HTR-8/SVneo (cell line): ENCODE measurements at regions not wholly inside any gene's neighbourhood (a gene's known extent, or its start where the extent isn't known, plus 50 kb on each side); places are given as distances from the start of the nearest gene placed in this dataset.
"Not testable (repeated sequence)": the region's sequence is repeated elsewhere in the genome, so short reads cannot be mapped to it uniquely, and the experiment has no call there.

Experiments
- DNase-seq: peaks from one replicate; pipeline ENCODE4 v3.0.0; 2011; ENCODE audit warnings: low spot score, mixed read lengths; ENCODE audit not compliant: insufficient read length
- FAIRE-seq: peaks from 2 replicates; lab custom pipeline; 2011; peaks lifted over from hg19 to GRCh38; lab: Jason Lieb, UNC

DNA sequence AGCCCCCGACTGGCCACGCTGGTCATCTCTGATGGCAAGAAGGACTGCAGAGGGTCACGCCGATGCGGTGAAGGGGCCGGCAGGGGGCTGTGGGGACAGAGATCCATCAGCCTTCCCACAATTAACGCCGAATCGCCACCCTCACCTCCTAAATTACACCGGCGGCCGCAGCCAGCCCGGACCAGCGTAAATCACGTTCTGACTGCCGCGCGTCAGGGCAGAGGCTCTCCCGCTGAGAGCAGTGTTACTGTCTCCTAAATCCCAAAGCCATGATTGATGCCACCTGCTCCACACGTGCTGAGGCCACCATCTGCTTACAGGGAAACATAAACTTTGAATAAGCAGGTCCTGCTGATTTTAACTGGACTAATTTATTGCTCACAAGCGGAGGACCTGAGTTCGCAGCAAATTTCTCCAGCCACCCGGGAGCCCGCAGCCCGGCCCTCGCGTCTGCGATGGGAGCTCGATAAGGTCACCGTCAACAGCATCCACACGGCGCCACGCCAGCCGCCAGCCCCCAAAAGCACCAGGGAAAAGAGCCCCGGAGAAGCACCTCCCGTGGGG, 127.3 kb upstream of the NKX1-1 start:
- DNase-seq (no peak), FAIRE-seq (no peak)

DNA sequence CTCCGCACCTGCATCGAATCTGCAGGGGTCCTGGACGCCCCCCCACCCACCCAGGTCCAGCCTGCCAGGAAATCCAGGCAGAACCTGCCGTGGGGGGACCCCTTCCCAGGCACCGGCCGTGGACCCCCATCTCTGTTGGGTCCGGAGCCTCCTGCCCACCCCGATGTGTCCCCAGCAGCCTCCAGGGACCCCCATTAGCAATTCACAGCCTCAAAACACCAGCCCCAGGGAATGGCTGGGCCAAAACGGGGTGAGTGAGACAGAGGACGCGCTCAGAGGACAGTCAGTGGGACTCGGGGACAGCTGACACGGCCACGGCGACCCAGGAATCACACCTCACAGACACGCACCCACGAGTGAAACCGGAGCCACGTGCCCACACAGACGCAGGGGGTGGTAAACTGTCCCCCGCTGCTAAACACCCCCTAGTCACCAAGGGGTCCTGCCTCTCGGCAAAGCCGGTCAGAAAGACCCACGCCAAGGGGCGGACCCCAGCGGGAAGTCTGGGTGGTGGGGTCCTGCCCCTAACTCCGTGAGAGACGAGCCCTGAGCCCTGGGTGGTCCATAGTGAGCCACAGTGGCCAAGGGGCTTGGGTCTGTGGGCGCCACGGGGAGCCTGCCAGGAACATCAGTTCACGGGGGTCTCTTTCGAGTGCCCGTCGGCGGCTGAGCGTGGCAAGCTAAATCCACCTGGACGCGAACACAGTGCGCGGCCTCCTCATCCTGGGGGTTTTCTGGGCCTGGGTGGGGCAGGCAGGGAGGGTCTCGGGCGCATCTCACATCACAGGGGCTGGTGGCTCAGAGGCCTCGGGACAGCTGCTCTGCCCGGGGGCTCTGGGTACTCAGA, 126.5 kb upstream of the NKX1-1 start:
- no peak for FAIRE-seq

DNA sequence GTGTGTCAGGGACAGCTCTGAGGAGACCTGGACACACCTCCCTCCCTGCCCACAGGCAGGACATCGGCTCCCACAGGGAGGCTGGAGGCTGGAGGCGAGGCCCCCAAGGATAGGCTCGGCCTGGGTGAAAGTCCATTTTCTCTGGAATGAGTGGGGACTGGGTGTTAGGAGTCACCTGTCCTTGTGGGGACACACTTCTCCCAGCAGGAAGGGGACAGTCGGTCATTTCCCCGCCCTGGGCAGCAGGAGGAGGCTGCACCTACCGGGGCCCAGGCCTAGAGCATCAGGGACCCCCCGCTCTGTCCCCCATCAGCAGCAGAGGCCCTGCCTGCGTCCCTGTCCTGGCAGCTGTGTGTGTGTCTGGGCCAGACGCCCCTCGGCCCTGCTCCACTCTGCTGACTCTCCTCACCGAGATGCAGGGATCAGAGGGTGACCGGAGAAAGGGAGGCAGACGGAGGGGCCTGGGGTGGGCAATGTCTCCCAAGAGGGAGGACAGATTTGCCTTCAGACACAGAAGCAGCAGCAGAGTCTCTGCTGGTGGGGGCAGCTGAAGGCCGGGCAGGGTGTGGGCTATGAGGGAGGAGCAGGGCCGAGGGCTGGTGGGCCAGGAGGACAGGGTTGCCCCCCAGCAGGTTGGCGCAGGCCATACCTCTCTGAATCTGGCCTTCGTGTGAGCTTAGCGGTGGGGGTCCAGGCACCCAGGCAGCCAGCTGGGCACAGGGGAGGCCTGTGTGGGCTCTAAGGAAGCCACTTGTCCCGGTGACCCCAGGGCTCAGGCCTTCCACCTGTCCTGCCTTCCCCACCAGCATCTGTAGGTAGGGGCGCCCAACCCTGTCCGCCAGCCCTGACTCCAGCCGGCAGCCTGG, 125.7 kb upstream of the NKX1-1 start:
- no peak for DNase-seq
- no peak for FAIRE-seq

More for the DNA sequence above, 126.5 kb upstream of the NKX1-1 start:
- DNase-seq: no peak

DNA sequence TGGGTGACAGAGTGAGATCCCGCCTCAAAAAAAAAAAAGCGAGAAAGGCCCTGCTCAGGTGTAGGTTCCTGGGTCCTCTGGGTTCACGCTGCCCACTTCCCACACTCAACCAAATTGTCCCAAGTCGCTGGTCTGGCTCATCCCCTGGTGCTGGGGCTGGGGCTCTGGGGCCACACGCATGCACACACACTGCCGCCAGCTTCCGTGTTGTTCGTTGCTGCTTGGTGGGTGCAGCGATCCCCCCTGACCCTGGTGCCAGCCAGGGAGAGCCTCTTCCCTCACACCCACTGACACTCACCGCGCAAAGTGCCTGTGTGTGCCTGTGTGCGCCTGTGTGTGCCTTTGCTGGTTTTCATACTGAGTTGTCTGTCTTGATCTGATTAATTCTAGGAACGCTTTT, 124.1 kb upstream of the NKX1-1 start:
- DNase-seq (no peak), FAIRE-seq (no peak)

DNA sequence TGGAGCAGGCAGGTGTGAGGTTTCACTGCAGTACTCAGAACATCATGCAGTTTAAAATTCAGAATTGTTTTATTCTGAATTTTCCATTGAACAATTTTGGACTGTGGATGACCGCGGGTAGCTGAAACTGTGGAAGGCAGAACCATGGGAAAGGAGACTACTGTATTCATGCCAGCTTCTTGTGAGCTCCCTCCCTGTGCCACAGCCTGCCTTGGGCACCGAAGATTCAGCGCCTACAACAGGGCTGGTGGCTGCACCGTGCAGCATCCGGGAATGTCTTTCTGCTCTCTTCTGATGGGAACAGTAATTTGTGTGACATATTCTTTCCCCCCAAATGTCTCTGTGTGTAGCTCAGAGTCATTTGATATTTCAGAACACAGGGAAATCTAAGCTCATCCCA, 118.5 kb upstream of the NKX1-1 start:
- DNase-seq (no peak), FAIRE-seq (no peak)

DNA sequence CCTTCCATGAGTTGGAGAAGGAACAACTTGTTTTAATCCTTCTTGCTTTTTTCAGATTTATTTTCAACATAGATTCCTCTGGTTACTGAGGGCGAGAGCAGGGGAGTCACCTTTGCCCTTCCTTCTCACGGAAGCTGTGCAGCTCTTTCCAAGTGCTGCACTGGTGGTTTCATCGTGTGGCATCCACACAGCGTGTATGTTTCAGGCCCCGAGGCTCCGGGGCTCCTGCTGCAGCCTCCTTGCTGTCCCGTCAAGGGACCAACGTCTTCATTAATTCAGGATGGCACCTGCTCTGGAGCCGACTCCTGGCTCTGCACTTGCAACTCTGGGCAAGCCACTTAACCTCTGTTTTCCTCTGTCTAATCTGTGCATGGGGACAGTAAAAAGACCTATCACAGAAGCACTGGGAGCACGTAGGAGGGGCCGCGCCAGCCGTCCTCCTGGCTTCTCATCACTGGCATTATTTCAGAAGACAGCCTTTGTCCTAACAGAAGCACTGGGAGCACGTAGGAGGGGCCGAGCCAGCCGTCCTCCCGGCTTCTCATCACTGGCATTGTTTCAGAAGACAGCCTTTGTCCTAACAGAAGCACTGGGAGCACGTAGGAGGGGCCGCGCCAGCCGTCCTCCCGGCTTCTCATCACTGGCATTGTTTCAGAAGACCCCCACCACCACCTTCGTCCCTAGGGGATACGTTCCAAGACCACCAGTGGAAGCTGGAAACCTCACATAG, 117.8 kb upstream of the NKX1-1 start:
- FAIRE-seq: no peak
- no peak for DNase-seq

DNA sequence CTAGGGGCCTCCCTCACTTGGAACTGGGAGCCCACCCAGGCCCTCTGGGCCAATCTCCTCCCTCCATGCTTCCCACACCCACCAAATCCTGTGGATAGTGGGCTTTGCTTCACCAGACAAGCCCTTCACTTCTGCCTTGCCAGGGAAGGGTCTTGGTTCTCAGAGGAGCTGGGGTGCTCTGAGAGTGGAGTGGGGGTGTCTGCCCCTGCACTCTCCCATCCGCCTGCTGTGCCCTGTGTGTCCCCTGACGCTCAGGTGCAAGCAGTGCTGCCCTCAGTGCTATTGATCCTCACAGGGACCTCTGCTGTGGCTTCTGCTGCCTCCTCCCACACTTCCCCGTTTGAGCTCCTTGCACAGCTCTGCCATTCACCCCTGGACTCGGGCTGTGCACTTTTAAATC, 117.3 kb upstream of the NKX1-1 start:
- no peak for FAIRE-seq
- DNase-seq: no peak

DNA sequence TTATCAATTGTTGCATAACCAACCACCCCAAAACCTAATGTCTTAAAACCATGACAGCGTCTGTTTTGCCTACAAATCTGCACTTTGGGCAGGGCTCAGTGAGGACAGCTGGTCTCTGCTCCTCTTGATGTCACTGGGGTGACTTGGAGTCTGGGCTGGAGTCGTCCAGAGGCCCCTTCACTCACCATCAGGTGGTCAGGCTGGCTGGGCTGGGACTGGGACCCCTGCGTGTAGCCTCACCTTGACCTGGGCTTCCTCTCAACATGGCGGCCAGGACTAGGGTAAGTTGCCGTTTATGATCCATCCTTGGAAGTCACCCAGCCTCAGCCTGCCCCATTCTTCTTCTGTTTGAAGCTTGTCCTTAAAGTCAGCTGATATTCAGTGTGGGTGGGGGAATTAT, 116.8 kb upstream of the NKX1-1 start:
- FAIRE-seq (no peak), DNase-seq (no peak)

DNA sequence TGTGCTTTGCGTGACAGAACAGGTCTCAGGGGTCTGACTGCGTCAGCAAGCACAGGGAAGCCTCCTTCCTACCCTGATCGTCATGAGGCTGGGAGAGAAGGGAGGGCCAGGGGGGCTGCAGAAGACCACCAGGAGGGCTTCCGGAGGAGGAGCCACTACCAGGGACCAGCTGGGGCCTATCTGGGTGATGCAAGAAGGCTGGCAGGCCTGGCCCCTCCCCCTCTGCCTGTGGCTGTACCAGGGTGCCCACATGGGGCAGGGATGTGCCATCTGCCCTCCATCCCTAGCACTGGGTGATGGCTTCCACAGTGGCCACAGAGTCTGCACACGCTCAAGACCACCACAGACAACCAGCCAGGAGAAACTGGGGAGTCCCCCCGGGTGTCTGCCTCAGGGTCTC, 116.4 kb upstream of the NKX1-1 start:
- no peak for FAIRE-seq
- DNase-seq: no peak

DNA sequence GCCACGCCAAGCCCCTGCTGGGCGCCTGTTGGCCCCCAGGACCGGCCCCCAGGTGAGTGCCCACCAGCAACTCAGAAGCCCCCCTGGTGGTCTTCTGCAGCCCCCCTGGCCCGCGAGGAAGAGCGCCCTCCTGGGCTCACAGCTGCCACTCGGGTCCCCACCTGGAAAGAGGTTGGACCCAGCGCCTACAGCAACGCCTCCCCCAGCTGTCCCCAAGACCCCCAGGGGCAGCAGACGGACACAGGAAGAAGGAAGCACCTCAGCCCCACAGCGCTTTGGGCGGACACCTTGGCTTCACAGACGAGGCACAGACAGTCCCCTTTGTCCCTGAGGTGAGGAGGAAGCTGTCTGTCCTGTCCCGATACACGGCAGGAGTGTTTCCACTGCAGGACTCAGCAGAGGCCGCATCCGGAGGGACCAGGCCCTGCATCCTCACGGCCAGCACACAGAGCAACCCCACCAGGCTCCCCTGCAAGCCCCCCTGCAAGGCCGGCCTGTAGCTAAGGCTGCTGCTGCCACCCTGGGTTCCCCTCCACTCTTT, 115.6 kb upstream of the NKX1-1 start:
- FAIRE-seq: no peak
- DNase-seq: no peak

DNA sequence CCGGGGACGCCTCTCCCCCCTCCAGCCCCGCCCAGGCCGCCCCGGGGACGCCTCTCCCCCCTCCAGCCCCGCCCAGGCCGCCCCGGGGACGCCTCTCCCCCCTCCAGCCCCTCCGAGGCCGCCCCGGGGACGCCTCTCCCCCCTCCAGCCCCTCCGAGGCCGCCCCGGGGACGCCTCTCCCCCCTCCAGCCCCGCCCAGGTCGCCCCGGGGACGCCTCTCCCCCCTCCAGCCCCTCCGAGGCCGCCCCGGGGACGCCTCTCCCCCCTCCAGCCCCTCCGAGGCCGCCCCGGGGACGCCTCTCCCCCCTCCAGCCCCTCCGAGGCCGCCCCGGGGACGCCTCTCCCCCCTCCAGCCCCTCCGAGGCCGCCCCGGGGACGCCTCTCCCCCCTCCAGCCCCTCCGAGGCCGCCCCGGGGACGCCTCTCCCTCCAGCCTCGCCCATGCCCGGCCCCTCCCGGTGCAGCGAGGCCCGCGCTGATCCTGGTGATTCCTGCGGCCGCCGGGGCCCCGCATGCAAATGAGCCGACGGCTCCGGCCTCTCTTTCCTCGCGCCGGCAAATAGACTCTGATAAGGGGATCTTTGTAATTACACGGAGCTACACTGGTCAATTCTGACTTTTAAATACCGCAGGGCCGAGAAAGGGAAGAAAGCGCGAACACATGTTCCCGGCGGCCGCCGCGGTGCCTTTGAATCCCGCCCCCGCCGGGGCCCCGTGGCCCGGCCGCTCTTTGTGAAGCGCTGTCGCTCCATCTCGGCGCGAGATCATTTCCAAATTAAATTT, 114.7 kb upstream of the NKX1-1 start:
- not testable (repeated sequence) for DNase-seq, FAIRE-seq

DNA sequence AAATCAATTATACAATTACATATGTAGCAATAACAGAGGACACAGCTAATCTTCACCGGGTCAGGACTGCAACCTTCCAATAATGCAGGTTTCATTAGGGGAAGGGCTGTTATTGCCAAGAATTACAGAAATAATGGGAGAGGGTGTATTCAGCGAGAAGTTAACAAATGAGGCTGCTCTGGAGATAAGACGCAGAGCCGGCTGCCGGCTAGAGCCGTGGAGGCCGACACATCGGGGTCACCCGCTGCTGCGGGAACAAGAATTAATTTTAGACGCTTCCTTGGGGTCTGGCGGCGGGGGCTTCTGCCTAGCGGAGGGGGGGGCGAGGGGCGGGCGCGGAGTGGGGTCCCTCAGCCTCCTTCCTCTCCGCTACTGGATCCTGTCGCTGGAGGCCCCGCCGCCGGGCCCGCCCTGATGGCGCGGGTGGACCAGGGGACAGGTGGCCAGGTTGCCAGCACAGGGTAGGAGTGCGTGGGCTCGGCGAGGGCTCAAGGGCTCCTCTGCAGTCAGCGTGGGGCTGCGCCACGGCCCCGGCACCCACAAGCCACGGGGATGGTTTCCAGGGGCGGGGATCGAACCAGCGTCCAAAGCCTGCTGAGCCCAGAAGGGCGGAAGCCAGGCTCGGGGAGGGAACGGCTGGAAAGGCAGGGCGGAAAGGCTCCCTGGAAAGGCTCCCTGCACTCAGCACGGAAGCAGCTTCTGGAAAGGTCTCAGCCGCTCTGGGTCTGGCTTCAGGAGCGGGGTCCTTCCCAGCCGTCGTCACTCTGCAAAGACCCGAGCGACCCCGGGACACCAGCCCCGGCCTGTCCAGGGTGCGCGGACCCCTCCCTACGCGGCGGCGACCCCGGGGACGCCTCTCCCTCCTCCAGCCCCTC, 113.8 kb upstream of the NKX1-1 start:
- no peak for FAIRE-seq
- no peak for DNase-seq

DNA sequence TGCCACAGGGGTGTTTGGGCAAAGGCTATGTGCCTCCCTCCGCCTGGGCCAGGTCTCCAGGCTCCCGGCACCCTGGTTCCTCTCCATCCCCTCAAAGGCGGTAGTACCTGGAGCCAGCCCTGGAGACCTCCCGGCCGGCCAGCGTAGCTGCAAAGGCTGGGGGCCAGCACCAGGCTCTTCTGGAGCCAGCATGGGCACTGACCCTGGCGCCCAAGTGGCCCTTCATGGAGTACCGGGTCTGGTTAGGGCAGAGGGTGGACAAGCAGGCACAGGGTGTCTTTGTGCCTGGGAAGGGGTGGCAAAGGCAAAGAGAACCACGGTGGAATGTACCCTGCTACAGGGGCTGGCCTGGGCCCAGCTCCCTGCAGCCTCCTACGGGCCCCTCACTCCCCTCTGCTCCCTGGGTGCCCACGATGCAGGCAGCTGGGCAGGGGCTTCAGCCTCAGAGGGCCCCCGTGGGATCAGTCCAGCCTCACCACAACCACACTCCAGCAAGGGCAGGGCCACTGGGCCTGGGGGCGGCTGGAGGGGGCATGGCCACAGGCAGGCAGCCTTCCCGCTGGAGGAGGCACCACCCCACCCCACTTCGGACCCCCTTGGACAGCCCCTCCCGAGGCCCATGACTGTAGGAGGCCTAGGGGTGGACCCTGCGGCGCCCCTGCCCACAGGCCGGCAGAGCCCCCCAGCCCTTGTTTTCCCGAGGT, 112.9 kb upstream of the NKX1-1 start:
- DNase-seq (no peak), FAIRE-seq (no peak)

DNA sequence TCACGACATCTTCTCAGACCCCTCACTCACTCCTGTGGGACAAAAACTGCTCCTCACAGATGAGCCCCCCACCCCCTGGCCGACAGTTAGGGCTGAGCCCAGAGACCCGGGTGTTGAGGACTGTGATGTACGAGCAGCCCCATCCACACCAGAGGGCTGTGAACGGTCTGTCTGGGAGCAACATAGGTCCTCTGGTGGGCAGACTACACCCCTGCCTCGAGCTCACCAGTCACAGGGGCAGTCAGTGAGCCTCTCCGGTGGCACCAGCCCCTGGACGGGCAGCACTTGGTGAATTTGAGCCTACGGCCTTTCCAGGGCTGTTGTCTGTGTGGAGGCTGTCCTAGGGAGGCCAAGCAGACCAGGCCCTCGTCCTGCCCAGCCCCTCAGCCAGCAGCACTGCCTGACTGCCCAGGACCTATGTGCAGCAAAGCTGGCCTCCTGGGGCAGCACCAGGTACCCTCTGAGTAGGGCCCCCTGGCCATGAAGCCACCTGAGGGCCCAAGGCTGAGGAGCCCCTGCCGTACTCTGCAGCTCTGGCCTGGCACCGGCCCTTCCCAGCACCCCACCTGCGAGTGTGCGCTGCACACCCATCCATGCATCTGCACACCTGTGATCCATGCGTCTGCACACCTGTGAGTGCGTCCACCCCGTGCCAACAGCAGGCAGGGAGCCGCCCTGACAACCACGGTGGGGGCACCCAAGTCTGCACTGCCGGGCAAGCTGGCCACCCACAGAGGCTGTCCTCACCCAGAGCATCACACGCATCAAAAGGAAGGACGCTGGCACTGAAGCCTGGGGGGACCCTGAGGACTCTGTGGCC, 111.6 kb upstream of the NKX1-1 start:
- no peak for DNase-seq
- FAIRE-seq: no peak

DNA sequence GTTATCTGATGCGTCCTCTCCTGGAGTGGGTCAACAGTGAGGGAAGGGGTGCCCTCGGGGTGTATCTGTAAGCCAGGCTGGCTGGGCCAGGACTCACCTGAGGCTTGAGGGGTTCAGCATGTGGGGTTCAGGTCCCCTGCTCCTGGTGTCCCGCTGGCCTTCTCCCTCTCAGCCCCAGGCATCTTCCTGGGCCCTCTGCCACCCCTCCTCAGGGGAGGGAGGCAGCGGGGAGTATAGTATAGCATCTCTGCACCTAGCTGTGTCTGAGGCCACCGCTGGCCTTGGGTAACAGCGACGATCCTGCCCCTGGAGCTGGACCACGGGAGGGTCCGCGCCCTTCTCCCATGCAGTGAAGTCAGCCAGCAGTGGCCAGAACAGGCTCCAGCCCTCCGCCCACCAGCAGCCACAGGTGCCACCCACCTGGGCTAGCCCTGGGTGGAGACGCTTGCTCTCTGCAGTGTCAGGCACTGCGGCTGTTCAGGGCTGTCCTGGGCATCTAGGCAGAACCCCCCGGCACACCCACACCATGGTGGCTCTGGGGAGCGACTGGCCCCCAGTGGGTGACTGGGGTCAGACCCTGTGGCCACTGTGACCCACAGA, 110.7 kb upstream of the NKX1-1 start:
- FAIRE-seq: no peak
- DNase-seq: no peak

DNA sequence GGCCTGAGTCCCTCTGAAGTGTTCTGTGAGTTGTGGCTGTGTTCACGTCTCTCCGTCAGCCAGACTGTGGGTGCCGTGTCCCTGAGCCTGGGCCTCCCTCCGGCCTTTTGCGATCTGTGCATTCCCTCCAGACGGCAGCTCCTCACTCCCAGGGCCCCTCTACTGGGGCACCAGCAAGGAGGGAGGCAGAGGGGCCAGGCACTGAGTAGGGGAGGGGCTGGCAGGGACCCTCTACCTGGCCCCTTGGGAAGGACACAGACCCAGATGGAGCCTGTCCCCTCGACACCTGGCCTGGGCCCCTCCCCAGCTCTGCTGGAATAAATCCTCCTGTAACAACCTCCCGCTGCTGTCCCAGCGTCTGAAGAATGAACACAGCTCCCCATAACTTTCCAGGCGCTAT, 110.0 kb upstream of the NKX1-1 start:
- FAIRE-seq (no peak), DNase-seq (no peak)

DNA sequence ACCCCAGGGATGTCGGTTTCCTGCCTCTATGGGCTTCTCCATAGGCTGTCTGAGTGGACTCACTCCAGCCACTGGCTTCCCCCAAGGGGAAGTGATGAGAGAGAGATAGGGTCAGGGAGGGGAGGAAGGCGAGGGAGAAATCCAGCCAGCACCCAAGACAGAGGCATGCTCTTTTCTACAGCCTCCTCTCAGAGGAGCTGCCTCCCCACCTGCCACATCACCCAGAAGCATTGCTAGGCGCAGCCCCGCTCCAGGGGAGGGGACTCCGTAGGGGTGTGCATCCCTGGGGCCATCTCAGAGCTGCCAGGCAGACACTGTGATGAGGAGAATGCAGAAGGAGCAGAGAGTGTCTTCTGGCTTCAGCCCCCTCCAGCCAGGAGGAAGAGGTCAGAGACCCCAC, 109.5 kb upstream of the NKX1-1 start:
- DNase-seq (no peak), FAIRE-seq (no peak)
